GM18858 (cell line): ENCODE measurements at regions not wholly inside any gene's neighbourhood (a gene's known extent, or its start where the extent isn't known, plus 50 kb on each side); places are given as distances from the start of the nearest gene placed in this dataset.

ENCODE experiments used
- ATAC-seq: cut with Tn5 transposase; IDR thresholded peaks from one replicate; pipeline ENCODE4 v1.9.1; 2021; ENCODE audit not compliant: unreplicated experiment

DNA sequence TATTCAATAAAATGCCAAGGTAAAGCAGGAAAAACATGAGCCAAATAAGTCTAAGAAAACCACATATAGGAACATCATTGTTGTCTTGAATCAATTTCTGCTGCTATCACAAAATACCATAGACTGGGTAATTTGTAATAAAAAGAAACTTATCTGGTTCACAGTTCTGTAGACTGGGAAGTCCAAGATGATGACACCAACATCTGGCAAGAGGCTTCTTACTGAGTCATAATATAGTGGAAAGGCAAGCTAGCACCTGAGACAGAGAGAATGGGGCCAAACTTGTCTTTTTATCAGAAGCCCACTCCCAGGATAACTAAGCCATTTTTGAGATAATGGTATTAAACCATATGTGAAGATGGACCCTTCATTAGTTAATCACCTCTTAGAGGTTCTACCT is 975.9 kb downstream of the FLRT2 start:
- no peak for ATAC-seq

DNA sequence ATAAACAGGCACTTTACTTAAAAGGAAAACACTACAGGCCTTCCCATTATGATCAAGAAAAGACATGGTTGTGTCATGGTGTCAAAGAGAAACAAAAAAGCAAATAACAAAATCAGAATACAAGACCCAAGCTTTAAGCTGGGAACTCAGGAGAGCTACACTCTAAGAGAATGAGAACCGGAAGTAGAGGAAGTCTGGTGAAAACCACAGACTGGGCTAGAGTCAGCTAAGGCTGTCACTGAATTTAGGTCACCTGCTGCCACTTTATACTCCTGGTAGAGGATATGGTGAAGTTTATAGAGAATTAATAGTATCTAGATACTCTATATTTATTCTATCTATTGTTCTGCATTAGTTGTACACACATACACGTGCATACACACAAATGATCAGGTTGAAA is 971.7 kb downstream of the FLRT2 start:
- ATAC-seq = no peak

DNA sequence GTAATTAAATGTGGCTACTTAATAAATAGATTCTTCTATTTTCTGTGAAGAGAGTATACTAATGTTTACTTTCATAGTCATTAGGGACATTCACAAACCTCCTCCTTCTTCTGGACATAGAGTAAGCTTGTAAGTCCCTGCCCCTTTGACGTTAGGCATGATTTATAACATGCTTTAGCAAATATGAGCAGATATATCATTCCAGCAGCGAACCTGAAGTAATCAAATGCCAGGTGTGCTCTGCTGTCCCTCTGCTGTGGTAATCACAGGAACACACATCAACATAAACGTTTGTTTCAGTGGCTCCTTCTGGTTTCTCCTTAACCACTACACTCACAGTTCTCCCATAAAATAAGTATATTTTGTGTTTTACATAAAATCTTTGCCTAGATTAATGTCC is 961.8 kb downstream of the FLRT2 start:
- no peak for ATAC-seq

DNA sequence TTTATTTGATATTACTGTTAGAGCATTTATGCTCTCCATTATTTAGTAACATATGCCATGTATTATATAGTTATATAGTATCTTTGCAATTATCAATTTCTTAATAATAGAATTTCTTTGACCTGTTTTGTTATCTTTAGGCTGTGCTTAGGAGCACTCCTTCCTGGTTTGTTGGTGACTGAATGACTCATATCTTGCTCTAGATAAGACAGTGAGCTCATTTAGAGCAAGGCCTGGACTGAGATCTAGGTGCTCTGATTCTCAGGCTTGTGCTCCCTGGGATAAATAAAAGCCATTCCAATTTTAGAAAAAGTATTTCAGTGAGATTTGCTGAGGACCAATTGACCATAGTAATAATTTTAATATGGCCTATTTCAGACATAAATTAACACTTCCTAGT is 951.2 kb downstream of the FLRT2 start:
- no peak for ATAC-seq

DNA sequence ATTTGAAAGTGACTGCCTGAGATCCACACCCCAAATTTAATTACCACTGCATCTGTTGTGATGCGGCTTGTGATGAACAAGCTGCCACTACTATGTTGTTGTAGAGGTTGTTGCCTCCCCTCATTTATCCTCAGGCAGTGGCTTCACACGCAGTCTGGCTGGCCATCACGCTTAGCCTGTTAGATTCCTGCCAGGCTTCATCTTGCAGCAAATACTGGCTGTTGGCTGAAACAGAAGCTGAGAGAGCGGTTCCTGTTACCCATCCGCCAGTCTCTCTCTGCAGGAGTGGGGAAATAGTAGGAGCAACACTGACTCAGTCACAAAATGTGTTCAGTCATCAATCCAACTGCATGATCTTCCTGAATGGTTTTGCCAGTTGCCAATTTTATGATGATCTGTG is 934.4 kb downstream of the FLRT2 start:
- ATAC-seq = no peak

DNA sequence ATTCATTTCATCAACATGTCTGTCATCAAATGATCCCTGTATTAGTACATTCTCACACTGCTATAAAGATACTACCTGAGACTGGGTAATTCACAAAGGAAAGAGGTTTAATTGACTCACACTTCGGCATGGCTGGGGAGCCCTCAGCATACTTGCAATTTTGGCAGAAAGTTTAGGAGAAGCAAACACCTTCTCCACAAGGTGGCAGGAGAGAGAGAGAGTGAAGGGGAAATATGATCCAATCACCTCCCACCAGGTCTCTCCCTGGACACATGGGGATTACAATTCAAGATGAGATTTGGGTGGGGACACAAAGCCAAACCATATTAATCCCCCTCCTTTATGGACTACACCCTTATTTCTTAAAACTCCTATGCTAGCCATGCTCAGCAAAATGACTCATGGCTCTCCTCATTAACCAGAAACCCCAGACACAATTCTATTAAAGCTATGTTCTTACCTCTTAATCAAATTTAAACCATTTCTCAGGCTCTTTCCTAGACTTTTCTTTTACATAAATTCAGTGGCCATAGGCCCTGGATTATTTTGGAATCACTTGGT is 932.3 kb downstream of the FLRT2 start:
- no peak for ATAC-seq

DNA sequence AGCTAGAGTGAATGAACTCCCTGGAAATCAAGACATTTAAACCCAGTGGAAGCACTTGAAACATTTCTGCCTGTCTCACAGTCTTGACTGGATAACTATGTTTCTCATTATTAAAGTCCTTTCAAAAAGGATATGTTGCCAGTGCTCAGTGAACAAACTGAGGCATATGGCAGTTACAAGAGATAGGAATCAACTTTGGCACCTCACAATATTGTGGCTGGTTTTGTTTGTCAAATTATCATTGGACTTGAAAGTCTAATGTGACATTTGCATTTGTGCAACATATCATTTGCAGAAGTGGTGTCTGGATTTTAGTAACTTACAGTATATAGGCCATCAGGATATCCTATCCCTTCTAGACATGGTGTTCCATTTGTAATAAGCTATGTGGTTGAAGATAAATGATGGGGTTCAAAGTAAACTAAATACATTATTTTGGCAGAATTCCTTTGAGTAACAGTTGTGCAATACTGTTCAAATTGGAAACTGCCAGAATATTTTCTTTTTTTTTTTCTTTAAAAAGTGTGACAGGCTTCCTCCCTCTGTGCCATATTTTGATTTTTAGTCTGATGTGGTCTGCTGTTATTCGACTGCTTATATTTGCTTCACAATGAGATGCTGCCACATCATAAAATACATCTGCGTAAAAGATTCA is 927.7 kb downstream of the FLRT2 start:
- ATAC-seq = no peak

DNA sequence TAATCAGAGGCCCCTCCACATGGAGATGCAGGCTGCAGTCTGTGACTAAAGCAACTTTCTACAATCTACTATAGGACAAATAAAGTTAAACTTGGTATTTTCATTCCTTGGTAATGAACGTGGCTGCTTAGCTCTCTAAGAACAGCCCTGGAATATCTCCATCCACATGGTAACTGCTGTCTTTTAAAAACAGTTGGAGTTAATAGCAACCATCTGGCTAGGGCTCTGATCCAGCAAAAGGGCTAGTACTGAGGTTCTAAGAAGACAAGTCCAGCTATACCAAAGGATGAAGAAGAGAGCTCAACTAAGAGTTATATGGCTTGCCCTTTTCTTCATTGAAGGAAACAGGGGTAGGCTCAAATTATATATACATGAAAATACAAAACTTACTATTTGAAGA is 920.1 kb downstream of the FLRT2 start:
- no peak for ATAC-seq

DNA sequence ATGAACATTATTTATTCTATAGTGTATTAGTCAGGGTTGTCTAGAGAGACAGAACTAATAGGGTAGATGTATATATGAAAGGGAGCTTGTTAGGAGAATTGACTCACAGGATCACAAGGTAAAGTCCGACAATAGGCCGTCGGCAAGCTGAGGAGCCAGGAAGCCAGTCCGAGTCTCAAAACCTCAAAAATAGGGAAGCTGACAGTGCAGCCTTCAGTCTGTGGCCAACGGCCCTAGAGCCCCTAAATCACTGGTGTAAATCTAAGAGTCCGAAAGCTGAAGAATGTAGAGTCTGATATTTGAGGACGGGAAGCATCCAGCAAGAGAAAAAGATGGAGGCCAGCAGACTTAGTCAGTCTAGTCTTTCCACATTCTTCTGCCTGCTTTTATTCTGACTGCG is 912.2 kb downstream of the FLRT2 start:
- no peak for ATAC-seq

DNA sequence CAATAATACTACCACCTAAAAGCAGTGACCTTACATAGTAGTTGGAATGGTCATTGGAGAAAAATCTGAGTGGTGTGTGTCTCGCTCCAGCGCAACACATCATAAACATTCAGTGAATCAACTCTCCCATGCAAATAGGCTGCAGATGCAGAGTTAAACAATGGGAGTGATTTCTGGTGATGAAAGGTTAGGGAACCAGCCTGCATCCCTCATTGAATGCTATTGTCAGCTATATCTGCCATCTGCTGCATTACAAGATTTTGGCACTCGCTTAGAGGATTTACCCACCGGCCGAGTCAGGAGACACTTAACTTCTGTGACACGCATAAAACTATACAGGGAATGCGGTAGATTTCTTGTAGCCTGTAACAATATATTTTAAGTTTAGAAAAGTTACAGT is 900.9 kb downstream of the FLRT2 start:
- no peak for ATAC-seq

DNA sequence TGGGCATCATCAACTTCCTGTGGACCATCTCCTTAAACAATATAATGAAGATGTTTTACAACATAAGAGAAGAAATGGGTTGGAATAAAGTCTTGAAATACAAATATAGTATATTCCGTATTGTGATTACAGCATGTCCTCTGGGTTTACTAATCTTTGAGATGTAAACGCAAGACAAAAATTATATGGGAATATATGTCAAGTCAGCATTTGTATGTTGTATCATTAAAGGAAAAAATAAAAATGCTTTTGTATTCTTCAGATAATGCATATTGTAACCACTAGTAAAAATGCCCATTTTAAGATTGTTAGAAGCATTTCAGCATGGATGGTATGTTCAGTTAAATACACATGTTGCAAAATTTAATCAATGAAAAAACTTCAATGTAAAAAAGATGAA is 893.3 kb downstream of the FLRT2 start:
- no peak for ATAC-seq

DNA sequence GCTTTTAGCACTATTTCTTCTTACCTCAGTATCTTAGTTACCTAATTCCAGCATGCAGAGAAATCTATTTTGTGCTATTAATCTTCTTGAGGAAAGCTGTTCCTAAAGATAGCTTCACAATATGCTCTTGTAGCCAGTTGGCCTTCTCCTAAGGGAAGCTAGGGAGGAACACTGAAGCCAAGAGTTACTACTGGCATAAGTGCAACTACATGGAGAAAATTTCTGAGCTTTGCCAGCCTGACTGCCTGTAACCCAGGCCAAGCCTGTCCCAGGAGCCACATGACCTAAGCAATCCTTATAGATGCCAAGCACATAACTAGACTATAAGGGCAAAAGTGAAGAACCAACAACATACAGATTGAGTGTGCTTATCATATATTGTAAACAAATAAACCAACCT is 890.2 kb downstream of the FLRT2 start:
- ATAC-seq = no peak

DNA sequence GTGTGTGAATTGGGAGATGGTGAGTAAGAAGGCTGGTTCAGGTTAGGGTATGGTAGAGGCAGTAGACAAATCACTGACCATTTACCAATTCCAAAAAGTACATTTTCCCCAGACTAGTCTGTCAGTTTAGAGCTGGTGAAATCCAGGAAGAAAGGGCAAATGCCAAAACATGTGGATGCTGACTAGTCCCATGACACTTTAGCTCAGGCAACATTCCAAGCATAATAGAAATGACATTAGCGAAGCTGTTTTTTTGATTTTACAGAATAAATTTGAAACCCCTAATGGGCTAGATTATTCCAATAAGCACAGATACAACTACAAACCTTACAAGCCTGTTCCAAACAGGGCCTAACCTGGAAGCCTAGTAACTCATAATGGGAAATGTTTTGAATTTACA is 884.2 kb downstream of the FLRT2 start:
- no peak for ATAC-seq

DNA sequence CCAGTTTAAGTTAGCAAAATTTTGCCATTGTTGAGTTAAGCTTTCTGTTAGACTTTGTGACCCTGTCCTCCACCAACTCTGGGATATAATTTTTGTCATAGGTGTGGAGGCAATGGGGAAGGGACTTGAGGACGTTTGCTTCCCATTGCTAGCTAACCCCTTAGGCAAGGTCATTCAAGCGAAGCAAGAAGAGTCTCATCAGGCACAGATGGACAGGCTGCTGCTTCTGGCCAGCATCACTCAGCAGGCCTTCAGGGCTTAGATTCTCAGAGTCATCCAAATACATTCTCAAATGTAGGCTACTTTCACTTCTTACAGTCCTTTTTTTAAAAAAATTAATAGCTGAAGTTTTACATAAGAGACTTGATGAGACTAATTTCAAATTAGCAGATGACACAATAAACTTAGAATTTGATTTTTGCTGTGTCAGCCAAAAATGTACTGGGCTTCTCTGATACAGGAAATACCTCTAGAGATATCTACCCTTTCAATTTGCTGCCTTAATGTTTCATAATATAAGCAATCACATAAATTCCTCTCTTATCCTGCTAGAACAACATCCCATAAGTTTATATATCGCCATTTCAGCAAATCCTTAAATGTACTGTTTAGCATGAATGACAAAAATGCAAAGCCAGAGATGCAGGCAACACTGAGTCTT is 875.2 kb downstream of the FLRT2 start:
- ATAC-seq = no peak

DNA sequence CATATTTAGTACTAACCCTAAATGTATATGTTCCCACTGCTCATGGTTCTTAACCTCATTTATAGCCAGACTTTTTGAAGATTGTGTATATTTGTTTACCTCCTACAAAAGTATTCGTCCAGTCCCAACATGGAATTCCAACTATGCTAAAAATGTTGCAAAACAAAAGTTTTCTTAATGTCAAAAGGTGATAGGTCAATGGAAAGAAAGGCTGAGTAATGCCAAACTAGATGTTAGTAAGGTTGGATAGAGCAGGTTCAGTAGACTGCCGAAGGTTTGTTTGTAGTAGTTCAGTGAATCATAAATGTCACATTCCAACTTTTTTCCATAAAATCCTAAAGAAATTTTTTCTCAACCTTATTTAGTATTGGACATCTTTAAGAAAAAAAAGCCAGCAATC is 874.5 kb downstream of the FLRT2 start:
- ATAC-seq = no peak

DNA sequence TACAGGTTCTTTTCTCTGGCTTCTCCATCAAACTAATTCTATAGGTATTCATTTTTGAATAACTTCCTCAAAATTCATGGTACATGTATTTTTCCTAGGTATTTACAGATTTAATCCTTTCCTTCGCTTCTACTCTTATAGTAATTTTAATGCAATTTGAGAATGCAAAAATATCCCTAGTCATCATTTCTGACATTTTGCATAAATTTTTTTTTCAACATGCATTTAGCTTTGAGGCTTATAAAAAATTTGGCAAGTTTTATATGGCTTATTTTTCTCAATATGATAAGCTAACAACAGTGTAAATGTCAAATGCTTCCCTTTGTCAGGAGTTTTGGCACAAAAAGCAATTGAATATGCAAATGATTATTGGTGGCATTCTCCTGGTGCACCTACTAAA is 872.6 kb downstream of the FLRT2 start:
- ATAC-seq = no peak

DNA sequence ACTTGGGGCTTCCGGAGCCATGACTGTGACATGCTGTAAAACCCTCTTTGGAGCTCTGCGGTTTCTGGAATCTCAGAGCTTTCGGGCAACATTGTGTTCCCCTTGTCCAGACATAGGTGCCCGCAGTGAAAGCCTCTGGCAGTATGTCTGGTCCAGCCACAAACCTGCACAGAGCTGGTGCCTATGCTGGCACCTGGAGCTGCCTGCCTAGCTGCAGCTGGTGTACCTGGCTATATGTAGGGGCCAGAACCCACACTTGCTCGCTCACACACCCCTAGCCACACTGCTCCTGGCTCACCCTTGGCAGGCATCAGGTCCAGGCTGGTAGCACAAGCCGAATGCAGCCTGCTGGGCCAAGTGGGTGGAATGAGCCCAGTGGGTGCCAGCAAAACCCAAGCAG is 861.1 kb downstream of the FLRT2 start:
- ATAC-seq = no peak

DNA sequence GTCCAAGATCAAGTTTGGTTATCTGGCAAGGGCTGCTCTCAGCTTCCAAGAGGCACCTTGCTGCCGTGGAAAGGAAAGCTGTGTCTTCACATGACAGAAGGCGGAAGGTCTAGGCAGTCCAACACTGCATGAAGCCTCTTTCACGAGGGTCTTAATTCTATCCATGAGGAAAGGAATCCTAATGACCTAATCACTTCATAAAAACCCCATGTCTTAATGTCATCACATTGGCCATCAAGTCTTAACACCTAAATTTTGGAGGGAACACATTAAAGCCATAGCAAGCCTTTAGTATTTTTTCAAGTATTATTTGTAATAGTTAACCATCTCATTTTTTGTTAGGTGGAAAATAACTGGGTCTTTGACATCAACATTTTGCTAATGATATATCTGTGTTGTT is 858.3 kb downstream of the FLRT2 start:
- no peak for ATAC-seq

DNA sequence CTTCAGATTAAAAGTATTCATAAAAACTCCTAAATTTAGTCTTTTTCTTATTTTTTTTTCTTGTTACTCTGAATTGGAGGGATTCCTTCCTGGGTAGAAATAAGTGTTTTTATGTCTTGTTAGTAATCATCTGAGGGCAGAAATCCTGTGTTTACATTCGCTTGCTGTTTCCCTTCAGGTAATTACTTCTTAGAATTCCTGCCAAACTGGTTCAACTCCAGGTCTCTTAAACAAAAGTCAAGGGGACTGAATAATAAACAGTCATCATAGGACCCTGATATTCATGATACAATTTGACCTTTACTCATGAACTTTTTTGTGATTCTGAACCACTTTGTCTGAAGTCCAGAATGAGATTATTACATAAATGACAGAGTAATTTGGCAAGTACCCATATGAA is 843.9 kb downstream of the FLRT2 start:
- ATAC-seq = no peak

DNA sequence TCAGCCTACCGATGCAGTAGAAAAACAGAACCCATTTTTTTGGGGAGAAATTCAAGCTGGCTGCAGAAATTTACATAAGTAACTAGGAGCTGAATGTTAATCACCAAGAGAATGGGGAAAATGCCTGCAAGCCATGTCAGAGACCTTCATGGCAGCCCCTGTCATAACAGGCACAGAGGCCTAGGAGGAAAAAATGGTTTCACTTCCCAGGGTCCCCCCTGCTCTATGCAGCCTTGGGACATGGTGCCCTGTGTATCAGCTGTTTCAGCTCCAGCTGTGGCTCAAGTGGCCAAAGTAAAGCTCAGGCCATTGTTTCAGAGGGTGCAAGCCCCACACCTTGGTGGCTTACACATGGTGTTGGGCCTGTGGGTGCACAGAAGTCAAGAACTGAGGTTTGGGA is 842.5 kb downstream of the FLRT2 start:
- ATAC-seq = no peak

DNA sequence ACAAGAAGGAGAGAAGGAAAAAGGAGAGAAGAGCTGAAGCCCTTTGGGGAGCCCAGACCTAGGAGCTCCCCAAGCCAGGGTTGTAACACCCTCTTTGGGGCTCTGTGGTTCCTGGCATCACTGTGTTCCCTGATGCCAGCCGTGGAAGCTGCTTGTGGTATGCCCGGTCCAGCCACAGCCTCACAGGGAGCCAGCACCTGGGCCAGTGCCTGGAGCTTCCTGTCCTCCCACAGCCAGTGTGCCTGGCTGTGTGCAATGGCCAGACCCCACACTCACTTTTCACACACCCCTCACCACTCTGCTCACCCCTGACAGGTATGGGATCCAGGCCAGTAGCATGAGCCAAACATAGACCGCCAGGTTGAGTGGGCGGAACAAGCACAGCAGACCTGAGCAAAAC is 834.7 kb downstream of the FLRT2 start:
- no peak for ATAC-seq

DNA sequence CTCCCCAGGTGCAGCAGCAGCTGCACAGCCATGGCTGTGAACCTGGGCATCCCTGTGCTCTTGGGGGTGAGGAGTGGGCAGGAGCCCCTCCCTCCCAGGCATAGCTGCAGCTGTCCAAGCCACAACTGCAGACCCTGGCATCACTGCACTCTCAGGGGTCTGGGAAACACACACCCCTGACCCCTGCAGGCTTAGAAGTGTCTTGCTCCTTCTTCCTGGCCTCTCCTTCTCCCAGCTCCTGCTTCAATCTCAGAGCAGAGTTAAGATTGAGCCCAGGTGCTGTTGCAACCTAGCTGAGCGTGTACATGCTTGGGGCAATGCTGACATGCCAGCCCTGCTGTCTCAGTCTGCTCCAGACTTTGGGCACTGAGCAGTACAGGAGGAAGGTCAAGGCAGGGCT is 833.6 kb downstream of the FLRT2 start:
- ATAC-seq = no peak

DNA sequence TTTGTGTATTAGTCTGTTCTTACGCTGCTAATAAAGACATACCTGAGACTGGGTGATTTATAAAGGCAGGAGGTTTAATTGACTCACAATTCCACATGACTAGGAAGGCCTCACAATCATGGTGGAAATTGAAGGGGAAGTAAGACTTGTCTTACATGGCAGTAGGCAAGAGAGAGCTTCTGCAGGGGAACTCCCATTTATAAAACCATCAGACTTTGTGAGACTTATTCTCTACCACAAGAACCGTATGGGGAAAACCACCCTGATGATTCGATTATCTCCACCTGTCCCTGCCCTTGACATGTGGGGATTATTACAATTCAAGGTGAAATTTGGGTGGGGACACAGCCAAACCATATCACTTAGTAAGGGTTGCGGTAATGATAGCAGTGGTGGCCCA is 833.1 kb downstream of the FLRT2 start:
- ATAC-seq = no peak
